ENCODE measurements at regions not wholly inside any gene's neighbourhood (a gene's known extent, or its start where the extent isn't known, plus 50 kb on each side); places are given as distances from the start of the nearest gene placed in this dataset.

GRCh38 chrX:39601231-39602177, 496.3 kb downstream of the BCOR start:
- Histone ChIP-seq H3K36me3 (no peaks in the 10 kb centered on the region), H3K4me3 (no peak overlapping the region), H3K27ac (no peak overlapping the region), H3K4me1 (no peaks in the 10 kb centered on the region), H3K9me3 (peaks cover 0 to 4% of the 10 kb centered on the region in 2 donors), H3K27me3 (no peaks in the 10 kb centered on the region)
- no peak for DNase-seq (ENCODE audit: low spot score)
- TF ChIP-seq CTCF (IDR thresholded peaks at IDR 0.05), result no peak

GRCh38 chrX:39602195-39602594, 495.6 kb downstream of the BCOR start:
- H3K4me3 ChIP-seq, result no peak overlapping the region
- no peaks in the 10 kb centered on the region for H3K4me1 ChIP-seq
- H3K27me3 ChIP-seq, result no peaks in the 10 kb centered on the region
- no peak for DNase-seq (ENCODE audit: low spot score)
- TF ChIP-seq CTCF (IDR thresholded peaks at IDR 0.05), result no peak
- H3K36me3 ChIP-seq, result no peaks in the 10 kb centered on the region
- no peak overlapping the region for H3K27ac ChIP-seq
- peaks cover 5 to 11% of the 10 kb centered on the region in 2 donors for H3K9me3 ChIP-seq

GRCh38 chrX:39603230-39603629, 494.5 kb downstream of the BCOR start:
- no peak for TF ChIP-seq CTCF (IDR thresholded peaks at IDR 0.05)
- H3K36me3 ChIP-seq, result no peaks in the 10 kb centered on the region
- H3K9me3 ChIP-seq, result peaks cover 5 to 17% of the 10 kb centered on the region in 2 donors
- H3K27me3 ChIP-seq, result no peaks in the 10 kb centered on the region
- no peak for DNase-seq (ENCODE audit: low spot score)
- no peak overlapping the region for H3K27ac ChIP-seq
- no peak overlapping the region for H3K4me3 ChIP-seq
- no peaks in the 10 kb centered on the region for H3K4me1 ChIP-seq

- no peak for TF ChIP-seq CTCF (IDR thresholded peaks at IDR 0.05)
- no peaks in the 10 kb centered on the region for H3K4me1 ChIP-seq
- no peak overlapping the region for H3K4me3 ChIP-seq
- H3K27me3 ChIP-seq, result no peaks in the 10 kb centered on the region
- no peak overlapping the region for H3K27ac ChIP-seq
- H3K36me3 ChIP-seq, result no peaks in the 10 kb centered on the region
- no peak for DNase-seq (ENCODE audit: low spot score)
- peaks cover 5 to 17% of the 10 kb centered on the region in 2 donors for H3K9me3 ChIP-seq
These were observed 492.6 kb downstream of the BCOR start for GRCh38 chrX:39605183-39605582.

- peaks cover 5 to 17% of the 10 kb centered on the region in 2 donors for H3K9me3 ChIP-seq
- DNase-seq (ENCODE audit: low spot score), result no peak
- H3K4me1 ChIP-seq, result no peaks in the 10 kb centered on the region
- no peak for TF ChIP-seq CTCF (IDR thresholded peaks at IDR 0.05)
- no peak overlapping the region for H3K4me3 ChIP-seq
- no peaks in the 10 kb centered on the region for H3K27me3 ChIP-seq
- no peak overlapping the region for H3K27ac ChIP-seq
- no peaks in the 10 kb centered on the region for H3K36me3 ChIP-seq
These were observed 491.9 kb downstream of the BCOR start for GRCh38 chrX:39605866-39606265.

All from right atrium auricular region (tissue), 2 donors.